ENCODE measurements at regions not wholly inside any gene's neighbourhood (a gene's known extent, or its start where the extent isn't known, plus 50 kb on each side); places are given as distances from the start of the nearest gene placed in this dataset.

- DNase-seq (ENCODE audit: extremely low read depth, low read depth), result no peak
These were observed 562.6 kb downstream of the CAAP1 start for GRCh38 chr9:26329974-26330373.

DNA sequence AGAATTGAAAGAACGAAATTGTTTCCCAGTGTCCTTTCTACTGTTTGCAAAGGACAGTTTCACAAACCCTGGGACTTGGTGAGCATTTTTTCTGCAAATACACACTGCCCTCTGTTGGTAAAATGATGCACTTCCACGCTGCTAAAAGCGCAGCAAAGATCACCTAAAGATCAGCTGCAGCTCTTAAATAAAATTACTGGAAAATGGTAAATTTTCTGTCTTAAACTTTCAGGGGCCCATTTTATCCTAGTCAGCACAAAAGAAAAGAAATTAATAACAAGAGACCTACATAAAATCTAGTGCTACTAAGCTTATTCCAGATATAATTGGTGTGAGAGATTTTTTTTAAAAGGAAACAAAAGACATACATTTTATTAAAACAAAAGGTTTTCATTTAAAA is 566.0 kb downstream of the CAAP1 start:
- DNase-seq (ENCODE audit: extremely low read depth, low read depth), result peak; percentile 54

- no peak for DNase-seq (ENCODE audit: extremely low read depth, low read depth)
These were observed 567.2 kb downstream of the CAAP1 start for GRCh38 chr9:26325444-26325829.

DNA sequence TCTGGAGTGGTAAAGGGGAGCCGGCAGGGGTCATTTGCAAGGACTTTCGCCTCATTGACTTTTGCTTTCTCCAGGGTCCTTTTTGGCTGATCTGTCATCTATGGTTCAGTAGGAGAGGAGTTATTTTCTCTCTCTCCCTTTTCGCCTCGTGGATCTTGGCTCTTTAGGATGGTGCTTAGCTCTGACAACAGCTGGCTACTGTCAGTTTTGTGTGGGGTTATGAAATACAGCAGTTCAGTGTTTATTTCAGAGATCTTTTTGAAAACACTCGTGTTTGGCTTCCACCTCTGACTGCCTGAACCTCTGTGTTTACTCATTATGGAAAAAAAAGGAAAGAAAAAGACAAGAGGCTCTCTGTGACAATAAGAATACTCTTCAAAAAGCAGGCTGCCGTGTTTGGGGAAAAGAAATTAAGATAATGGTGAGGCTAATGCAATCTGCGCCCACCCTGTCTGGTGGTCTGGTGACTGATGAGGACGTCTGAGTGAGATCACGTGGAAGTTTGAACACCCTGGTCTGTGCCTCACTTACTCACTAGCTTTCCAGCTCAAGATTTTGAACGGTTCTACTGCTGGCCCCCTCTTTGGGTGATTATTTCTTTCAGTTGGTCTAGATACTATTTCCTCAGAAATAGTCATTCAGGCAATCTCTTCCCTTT is 567.7 kb downstream of the CAAP1 start:
- no peak for DNase-seq (ENCODE audit: extremely low read depth, low read depth)

DNA sequence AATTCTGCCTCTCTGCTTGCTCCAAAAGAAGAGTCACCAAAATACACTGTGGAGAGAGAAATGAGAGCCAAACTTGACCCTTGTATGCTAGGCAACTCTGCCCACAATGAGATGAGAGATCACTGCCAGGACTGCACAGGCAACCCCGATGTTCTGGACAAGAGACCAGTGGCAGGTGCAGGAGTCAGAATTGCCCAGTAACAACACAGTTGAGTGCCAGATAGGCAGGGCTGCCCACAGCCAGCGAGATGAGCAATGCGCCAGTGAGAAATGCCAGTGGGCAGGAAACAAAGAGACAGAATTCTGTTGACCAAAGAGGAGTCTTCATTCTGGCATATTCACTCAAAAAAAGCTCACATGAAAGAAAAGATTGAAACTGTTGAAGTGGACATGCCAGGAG is 570.7 kb downstream of the CAAP1 start:
- no peak for DNase-seq (ENCODE audit: extremely low read depth, low read depth)

GRCh38 chr9:26319859-26320258 is 572.7 kb downstream of the CAAP1 start:
- no peak for DNase-seq (ENCODE audit: extremely low read depth, low read depth)

GRCh38 chr9:26313108-26313507 is 579.5 kb downstream of the CAAP1 start:
- no peak for DNase-seq (ENCODE audit: extremely low read depth, low read depth)

DNA sequence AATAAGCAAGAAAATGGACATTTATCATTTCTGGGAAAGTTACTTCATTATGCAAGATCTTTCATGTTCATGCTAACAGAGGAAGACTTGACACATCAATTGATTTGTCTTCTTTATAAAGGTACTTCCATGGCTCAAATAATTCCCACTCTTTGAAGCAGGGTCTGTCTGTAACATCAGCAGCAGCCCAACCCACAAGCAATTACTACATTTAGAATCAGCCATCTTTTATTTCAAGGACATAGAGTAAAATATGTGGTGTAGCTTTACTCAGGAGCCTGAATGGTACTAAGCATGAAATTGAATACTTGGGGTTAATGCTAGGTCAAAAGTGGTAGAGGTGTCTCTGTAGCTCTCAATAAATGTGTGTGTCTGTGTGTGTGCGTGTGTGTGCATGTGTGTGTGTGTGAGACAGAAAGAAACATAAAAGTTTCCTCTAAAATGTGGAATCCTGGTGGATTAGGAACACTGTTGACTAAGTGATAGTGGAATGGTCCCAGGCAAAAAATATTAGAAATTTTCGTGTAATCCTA is 581.1 kb downstream of the CAAP1 start:
- DNase-seq (ENCODE audit: extremely low read depth, low read depth), result no peak

DNA sequence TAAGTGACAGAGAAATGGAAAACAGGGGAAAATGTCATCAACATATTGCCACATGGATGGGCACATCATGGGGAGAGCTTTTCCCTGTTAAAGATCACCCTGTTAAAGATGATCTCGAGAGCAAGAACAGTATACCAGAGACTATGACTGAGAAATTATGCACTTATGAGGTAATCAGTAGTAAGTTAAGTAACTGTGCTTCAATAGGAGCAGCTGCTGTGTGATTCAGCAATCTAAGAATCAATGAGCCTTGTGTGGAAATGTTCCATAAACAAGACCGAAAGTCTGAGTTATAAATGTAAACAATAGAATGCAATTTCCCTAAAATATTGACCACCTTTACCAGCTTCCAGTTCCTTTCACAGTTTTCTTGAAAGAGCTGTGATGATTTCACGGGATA is 582.3 kb downstream of the CAAP1 start:
- peak; percentile 19 for DNase-seq (ENCODE audit: extremely low read depth, low read depth)

DNA sequence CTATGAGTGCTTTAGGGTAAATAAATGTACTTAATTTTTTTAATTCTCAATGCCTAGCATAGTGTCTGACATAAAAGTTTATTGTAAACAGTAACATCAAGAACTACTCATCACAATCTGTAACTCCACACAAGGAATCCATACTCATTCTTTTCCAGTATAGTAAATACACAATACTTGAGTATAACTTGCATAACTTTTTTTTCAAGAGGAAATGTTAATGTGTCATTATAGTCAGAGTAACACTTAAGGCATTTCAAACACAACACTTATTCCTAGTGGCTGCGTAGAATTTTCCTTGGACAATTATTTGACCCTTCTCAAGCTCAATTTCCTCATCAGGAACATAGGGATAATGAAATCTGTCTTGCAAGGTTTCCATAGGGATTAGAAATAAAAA is 584.3 kb downstream of the CAAP1 start:
- no peak for DNase-seq (ENCODE audit: extremely low read depth, low read depth)

DNA sequence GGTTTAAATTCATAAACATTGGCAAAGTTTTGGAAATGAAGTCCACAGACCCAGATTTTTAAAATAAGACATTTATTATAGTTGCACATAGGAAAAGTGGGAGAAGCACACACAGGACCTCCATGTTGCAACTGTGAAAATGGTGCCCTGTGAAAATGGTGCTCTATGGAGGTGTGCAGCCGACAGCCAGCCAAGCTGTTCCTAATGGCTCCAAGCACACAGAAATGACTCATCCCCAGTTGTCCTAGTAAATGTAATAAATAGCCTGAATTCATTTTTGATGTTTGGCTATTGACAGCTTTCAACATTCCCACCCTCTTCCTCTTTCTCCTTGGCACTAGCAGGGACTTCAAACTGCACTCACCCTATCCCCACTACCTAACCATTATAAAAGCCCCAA is 590.9 kb downstream of the CAAP1 start:
- no peak for DNase-seq (ENCODE audit: extremely low read depth, low read depth)

- no peak for DNase-seq (ENCODE audit: extremely low read depth, low read depth)
These were observed 591.6 kb downstream of the CAAP1 start for GRCh38 chr9:26301046-26301445.

DNA sequence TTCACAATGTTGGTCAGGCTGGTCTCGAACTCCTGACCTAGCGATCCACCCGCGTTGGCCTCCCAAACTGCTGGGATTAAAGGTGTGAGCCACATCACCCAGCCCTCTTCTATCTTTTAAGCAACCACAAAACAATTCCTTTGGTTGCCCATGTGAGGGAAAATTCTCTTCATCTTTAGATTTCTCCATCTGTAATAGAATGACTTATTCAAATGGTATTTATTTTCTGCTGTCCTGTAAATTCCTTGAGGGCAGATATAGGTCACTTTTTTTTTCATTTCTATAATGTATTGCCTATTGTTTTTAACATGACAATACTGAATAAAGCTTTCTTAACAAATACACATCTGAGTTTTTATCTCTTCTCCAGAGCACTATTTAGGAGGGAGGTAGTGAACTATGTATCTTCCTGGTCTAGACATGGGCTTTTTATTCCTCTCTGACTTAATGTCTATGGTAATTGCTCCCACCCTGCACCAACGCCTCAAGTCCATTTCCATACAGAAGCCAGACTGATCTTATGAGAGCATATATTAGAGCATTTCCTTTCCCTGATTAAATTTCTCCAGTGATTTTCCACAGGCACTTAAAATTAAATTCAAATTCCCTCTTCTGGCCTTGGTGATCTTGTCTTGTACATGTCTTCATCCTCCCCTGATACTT is 595.6 kb downstream of the CAAP1 start:
- DNase-seq (ENCODE audit: extremely low read depth, low read depth), result no peak

DNA sequence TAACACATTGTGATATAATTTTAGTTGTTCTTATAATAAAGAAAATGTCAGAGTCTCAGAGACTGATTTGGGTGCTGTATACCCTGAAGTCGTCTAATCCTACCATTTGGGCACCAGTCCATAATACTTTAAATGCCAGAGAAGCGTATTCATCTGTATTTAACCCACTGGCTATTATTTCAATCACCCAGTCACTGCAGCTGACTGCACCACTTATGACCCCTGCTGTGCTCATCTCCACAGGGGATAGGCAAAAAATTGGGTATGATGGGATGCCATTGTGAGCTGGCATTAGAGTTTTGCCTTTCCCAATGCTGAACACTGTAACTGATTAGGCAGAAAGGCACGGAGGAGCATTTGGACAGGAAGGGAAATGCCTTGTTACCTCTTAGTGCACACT is 599.7 kb downstream of the CAAP1 start:
- DNase-seq (ENCODE audit: extremely low read depth, low read depth), result peak; percentile 13

GRCh38 chr9:26271495-26272122 is 593.4 kb upstream of the TUSC1 start:
- DNase-seq (ENCODE audit: extremely low read depth, low read depth), result no peak

DNA sequence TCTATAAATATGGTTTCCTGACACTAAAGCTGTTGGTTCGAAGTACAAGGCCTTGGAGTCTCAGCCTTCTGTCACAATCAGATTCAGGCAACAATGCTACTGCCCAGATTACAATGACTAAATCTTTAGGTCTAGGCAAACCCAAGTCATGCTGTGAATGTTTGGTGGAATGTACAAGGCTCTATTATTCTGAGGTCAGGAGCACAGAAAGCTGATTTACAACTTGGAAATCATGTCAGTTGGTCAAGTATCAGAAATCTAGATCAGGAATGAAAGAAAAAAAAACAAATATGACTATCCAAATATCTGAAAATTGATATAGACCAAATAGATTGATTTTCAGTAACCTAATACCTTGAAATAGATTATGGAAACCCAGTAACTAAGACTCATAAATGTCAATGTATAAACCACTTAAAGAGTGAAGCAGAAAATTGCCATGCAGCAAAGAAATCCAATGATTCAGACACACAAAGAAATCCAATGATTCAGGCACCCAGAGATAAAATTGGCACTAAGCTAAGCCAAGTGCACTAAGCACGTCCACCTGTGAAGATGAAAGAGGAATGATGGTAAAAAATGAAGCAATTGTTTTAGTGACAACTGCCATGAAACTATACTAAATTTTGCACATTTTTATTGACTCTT is 588.0 kb upstream of the TUSC1 start:
- DNase-seq (ENCODE audit: extremely low read depth, low read depth), result no peak

DNA sequence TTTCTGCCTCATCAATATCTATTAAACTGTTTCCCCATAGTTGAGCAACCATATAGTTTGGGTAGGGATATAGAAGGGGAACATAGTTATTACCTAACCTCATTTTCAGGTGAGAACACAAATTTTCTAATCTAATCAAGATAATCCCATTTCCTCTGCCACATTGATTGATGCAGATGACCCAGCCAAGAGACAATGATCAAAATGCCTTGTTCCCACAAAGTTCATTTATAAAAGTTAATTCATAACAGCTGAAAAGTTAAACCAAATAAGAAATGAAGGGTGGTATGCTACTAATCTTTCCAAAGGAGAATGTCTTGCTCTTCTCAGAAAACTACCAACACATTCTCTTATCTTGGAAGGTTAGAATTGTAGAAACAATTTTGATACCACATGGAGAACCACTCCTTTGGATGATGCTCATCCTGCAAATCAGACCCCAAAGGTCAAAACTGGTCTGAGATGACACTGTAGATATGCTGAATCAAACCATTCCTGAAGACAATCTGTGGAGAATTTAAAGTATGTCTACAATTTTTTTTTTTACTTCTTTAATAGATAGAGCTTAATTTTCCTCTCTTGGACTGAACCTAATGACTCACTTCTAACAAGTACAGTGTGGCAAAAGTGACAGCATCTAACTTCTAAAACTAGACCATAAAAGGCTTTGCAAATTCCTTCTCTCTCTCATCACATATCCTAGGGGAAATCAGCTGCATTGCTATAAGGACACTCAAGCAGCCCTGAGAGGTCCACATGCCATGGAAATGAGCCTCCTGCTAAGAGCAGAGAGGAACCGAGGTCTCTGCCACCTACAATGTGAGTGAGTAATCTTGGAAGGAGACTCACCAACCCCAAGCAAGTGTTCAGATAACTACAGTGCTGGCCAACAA is 586.7 kb upstream of the TUSC1 start:
- no peak for DNase-seq (ENCODE audit: extremely low read depth, low read depth)

GRCh38 chr9:26263478-26263877 is 585.2 kb upstream of the TUSC1 start:
- no peak for DNase-seq (ENCODE audit: extremely low read depth, low read depth)

DNA sequence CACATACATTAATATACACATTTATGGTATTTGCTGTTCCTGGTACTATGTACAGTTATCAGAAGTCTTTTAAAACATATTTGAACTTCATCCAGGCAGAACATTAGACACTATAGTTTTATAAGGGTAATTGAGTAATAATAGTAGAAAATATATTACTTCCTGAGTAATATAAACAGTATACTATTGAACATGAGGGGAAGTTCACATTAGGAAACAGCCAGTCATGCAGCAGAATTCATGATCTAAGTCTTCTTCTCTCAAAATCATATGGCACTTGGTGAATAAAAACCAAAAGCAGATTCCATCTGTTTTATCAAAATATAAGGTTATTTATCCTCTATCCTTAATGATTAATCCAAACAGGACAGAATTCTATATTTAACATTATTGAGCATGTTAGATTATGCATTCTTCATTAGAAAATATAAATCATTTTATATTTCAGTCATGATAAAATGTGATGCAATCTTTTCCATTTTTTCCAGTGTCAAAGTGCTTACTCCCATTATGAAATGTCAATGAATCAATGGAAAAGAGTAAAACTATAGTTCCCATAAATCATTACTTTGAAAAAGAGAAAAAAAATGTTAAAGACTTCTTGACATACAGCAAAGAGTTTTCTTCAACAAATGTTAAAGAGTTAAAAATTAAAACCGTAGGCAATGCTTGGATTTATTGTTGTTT is 584.3 kb upstream of the TUSC1 start:
- DNase-seq (ENCODE audit: extremely low read depth, low read depth), result no peak
